Hepatic stellate cell (primary cell): ENCODE measurements at regions not wholly inside any gene's neighbourhood (a gene's known extent, or its start where the extent isn't known, plus 50 kb on each side); places are given as distances from the start of the nearest gene placed in this dataset.
"Not testable (repeated sequence)": the region's sequence is repeated elsewhere in the genome, so short reads cannot be mapped to it uniquely, and the experiment has no call there.

Experiments used
- DNase-seq: peaks from one replicate; pipeline ENCODE4 v3.0.0; 2011; ENCODE audit warnings: low spot score

GRCh38 chr6:134603561-134603960, 285.6 kb upstream of the SGK1 start:
- no peak for DNase-seq

- no peak for DNase-seq
Observed at GRCh38 chr6:134602123-134602522, 284.2 kb upstream of the SGK1 start.

- no peak for DNase-seq
Observed at GRCh38 chr6:134600671-134601070, 282.8 kb upstream of the SGK1 start.

- DNase-seq, result no peak
Observed at GRCh38 chr6:134599079-134599478, 281.2 kb upstream of the SGK1 start.

DNA sequence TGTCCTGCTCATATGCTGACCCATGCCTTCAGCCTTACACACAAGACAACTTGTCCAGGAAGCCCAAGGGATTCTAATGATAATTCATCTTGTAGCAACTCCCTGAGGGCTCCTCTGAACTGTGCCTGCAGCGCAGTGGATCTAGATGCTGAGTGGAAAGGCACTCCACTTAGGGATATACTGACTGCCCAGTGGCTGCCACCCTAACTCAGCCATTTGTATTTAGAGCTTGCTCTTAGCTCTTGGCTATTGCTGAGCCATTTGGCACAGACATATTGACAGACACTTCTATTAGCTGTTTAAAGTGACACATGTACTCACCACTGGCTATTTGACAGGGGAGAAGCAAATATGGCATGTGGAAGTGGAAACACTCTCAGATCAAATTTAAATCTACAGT, 278.3 kb upstream of the SGK1 start:
- no peak for DNase-seq

DNA sequence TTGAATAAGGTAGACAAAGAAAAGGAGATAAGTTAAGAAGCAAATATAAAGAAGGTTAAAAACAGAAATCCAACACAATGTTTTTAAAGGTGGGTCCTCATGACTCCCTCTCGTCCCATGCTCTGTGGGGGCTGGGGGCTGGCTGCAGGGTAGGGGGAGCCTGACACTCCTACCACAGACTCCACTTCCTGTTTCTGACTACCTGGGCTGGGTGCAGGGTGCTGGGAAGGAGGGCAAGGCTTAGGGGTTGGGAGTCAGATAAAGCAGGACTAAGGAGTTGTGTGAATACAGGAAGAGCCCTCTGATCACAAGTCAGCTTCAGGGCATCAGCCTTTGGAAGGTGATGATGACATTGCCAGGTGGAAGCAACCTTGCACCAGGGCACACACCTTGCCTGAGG, 277.0 kb upstream of the SGK1 start:
- no peak for DNase-seq

DNA sequence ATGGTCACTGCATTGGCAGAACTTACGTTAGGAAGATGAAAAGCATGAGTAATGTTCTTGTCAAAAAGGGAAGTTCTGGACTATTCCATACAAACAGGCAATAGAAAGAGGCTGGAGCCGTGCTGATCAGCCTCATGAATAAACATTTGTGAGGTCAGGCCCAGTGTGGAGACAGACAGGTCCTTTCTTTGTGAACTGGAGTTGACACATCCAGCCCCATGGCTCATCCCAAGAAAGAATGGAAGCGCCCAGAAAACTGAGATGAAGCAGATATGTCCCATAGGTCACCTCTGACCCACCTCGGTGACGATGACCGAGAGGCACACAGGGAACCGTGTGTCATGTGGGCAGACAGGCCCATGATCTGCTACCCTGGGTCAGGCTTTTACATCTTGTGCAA, 276.0 kb upstream of the SGK1 start:
- DNase-seq, result no peak

DNA sequence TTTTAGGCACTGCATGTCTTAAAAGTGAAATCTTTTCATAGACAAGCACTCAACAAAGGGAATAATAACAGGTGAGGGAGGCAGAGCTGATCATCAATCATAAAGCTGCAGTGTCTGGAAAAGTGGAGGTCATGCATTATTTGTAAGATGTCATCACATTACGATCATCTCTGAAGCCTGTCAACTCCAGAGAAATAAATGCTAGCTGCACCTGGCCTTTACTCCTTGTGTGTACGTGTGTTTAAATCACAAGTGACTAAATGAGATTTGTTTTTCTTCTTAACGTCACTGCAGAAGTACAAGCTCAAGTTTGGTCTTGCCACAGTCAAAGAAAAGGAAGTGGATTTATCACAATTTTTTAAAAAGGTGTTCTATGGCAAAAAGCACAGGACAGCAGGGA, 275.5 kb upstream of the SGK1 start:
- DNase-seq, result no peak

- DNase-seq, result no peak
Observed at GRCh38 chr6:134593024-134593423, 275.1 kb upstream of the SGK1 start.

DNA sequence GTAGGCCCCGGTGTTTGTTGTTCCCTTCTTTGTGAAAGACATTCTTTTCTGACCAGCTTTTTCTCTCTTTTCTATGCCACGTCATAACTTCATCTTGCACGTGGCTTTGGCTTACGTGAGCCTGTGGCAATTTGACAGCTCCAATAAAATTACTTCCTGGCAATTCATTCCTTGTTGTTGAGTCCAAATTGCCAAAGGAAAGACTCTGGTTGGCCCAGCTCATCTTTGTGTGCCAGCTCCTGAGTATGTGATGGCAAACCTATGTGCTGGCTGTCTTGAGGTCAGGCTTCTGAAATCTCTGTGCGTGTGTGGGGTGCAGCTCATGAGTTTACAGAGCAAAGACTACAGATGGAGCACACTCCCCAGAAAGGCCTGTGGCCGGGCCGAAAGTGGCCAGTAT, 272.5 kb upstream of the SGK1 start:
- DNase-seq, result no peak

DNA sequence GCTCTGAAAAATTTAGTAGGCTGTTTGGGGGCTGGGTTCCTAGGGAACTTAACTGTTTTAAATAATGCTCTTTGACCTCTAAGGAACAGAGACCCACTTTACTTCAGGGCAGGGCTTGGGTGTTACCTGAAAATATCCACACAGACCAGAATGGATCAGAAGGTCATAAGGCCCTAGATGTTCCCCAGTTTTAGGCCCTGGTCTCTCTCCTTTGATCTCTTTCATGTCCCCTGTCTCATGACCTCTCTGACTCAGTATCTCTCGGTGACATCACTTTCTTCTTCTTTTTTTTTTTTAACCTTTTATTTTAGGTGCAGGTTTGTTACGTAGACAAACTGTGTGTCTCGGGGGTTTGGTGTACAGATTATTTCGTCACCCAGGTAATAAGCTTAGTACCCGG, 272.1 kb upstream of the SGK1 start:
- no peak for DNase-seq

GRCh38 chr6:134589512-134589911, 271.6 kb upstream of the SGK1 start:
- peak; percentile 80 for DNase-seq

GRCh38 chr6:134588267-134588666, 270.4 kb upstream of the SGK1 start:
- DNase-seq, result no peak

DNA sequence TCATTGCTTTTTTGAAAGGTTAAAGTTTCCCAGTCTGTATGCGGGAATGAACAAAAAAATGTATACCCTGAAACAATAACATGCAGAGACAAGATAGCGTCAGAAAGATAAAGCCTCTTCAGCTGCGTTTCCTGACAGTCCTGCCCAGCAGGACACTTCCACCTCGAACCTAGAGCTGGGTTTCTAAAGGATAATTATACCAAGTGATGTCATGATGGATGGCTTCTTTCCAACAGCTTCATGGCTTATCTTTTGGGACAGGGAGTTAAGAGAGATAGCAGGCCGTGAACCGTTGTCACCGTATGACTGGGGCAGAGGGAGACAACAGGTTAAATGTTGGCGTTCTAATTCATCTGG, 267.6 kb upstream of the SGK1 start:
- DNase-seq, result no peak

- DNase-seq, result no peak
Observed at GRCh38 chr6:134584847-134585516, 267.1 kb upstream of the SGK1 start.

DNA sequence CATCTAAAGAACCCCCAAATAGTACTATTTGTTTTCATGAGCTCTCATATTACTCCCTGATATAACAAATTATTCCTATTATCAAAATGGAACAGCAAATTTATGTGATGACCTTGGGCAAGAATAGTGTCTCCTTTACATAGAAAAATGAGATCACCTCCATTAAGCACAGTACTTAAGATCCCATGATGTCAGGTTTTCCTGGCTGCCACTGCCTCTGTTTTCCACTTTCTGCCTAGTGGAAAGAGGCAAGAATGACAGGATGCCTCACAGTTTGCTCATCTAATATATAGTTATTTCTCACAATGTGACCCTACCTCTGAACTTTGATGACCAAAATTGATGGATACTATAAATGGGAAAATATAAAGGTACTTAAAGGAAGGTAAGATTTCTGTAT, 260.1 kb upstream of the SGK1 start:
- DNase-seq, result no peak

DNA sequence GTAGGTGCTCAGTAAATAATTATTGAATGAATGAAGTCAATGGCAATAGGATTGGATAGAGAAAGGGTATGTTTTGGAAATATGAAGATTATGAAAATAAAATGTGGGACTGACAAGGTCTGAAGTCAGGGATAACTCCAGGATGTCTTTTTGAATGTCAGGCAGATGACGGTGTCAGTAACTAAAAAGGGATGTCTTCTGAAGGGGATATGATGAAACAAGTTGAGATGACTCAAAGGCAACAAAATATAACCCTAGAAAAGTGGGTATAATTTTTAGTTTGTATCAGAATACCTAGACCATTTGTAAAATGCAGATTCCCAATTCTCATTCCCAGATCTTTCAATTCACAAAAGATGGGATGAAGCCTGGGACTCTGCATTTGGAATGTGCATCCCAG, 257.3 kb upstream of the SGK1 start:
- DNase-seq, result no peak

DNA sequence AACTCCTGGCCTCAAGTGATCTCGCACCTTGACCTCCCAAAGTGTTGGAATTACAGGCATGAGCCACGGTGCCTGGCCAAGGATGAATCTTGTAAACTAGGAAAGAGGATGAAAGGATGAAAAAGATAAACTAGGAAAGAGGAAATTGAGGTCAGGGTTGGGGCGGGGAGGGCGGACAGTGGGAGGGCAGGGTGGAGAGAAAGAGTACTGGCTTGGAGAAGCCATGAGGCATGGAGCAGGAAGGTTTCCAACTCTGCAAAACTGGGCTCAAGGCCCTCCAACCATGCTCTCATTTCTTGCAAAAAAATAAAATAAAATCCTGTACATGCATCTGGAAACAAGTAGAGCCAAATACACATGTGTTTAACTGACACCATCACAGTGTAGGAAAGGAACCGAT, 256.6 kb upstream of the SGK1 start:
- DNase-seq, result no peak

DNA sequence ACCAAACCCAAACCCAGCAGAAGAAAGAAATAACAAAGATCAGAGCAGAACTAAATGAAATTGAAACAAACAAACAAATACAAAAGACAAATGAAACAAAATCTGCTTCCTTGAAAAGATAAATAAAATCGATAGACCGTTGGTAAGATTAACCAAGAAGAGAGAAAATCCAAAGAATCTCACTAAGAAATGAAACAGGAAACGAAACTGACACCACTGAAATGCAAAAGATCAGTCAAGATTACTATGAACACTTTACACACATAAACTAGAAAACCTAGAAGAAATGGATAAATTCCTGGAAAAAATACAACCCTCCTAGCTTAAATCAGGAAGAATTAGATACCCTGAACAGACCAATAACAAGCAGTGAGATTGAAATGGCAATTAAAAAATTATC, 252.1 kb upstream of the SGK1 start:
- not testable (repeated sequence) for DNase-seq

GRCh38 chr6:134564705-134565104, 246.8 kb upstream of the SGK1 start:
- DNase-seq, result no peak

DNA sequence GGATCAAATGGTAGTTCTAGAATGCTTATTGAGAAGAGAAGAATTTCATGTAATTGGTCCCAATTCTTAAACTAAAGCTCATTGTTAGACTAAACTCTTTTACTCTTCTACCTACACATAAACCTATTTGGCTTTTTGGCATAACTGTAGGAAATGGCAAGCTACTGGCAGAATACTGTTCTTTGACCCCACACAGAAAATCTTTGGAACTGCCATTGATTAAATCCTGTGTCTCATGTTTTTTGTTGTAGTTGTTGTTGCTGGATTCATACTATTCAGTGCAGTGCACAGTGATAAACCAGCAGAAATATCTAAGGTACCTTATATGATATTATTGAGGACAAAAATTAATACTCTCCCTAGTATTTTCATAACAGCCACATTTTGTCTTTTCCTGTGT, 242.1 kb upstream of the SGK1 start:
- DNase-seq, result no peak

DNA sequence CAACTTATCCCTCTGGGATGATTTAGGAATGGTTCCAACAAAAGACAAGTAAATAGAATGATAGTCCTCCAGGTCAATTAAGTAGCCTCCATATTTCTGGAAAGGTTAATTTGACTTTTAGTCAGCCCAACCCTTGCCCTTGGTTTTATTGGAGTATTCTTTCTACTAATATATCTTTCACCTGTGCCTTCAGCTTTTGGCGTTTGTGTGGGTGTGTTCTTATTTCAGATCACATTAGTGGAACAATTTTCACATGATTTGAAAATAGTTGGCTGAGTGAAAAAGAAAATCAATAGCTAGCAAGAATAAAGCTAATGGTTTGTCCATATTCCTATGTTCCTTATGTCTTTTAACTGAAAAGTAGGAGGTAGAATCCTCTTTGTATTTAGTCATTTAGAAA, 239.6 kb upstream of the SGK1 start:
- no peak for DNase-seq

DNA sequence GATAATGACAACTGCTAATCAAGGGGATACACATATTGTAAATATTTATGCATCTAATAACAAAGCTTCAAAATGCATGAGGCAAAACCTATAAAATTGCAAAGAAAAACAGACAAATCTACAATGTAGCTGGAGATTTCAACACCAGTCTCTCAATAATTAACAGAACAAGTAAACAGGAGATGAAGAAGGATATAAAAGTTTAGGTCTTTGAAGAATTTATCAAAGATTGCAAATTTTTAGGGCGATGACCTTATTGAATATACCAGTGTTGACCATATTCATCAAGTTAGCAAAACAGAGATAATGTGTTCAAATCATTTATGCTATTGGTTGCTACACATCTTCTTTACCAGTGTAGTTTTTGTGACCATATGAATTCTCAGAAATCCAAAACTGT, 237.8 kb upstream of the SGK1 start:
- DNase-seq, result no peak

- no peak for DNase-seq
Observed at GRCh38 chr6:134553936-134554335, 236.0 kb upstream of the SGK1 start.
